IPS DF 19.7 (cell line): ENCODE measurements at regions not wholly inside any gene's neighbourhood (a gene's known extent, or its start where the extent isn't known, plus 50 kb on each side); places are given as distances from the start of the nearest gene placed in this dataset.
"Not testable (repeated sequence)": the region's sequence is repeated elsewhere in the genome, so short reads cannot be mapped to it uniquely, and the experiment has no call there.

Experiments used
- DNase-seq: peaks from one replicate; pipeline ENCODE4 v3.0.0-alpha.2; 2013; ENCODE audit warnings: low read depth, low spot score

DNA sequence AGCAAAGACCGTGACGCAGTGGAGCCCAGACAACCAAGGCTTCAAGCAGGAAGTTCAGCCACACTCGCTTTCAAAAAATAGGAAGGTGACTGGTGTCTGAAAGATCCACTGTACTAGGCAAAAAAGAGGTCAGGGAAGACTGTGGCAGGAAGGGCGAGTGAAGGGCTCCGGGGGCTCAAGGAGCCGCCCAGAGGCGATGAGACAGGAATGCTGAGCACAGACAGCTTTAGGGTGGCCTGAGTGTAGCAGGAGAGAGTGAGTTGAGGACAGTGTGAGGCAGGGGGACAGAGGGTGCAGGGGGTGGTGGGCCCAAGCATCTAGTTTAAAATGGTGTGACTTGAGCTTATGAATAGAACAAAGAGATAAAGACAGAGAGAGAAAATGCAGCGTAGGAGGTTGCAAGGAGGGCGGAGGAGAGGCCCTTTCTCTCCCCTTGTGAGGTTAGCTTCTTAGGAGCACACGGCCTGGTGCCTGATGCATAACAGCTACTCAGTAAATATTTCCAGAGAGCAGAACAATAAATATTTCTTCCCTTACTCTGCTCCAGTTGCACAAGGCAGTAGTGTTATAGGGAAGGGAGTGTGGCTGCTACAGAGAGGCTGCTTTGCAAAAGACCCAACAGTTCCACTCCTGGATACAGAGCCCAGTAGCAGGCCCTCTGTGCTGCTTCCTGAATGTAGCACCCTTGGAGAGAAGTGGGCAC lies 789.7 kb upstream of the RAB6C start:
- DNase-seq: no peak

DNA sequence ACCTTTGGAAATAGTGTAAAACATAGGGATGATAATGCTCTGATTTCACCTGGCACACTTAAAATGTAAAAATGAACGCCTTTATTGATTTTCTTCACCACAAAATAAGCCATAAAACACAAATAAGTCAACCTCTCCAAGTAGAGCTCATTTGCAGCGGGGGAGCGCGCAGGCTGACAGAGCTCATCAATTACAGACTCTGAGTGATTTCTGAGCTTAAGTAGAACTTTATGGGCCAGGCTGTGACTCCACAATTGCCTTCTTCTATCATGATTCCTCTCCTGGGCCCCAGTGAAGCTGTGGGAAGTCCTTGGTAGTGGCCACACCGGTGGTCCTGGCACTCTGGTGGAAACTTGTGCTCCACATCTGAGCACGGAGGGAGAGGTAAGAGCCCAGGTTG lies 789.0 kb upstream of the RAB6C start:
- DNase-seq: no peak

DNA sequence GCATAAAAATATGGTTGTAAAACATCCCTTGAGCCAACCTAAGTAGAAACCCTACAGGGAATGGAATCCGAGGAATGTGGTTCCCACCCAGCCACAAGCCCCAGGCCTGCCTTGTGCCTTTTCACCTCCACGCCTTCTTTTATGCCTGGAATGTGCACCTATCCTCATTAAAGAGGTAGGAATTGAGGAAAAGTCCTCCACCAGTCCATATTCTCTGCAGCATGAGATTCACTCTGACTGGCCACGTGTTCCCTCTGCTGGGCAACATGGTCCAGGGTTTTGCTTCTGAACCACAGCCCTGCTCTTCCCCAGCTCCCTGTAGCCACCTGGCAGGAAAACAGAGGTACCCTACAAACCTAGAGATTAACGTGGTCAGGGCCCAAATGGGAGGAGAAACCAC lies 787.9 kb upstream of the RAB6C start:
- DNase-seq: peak; percentile 88

DNA sequence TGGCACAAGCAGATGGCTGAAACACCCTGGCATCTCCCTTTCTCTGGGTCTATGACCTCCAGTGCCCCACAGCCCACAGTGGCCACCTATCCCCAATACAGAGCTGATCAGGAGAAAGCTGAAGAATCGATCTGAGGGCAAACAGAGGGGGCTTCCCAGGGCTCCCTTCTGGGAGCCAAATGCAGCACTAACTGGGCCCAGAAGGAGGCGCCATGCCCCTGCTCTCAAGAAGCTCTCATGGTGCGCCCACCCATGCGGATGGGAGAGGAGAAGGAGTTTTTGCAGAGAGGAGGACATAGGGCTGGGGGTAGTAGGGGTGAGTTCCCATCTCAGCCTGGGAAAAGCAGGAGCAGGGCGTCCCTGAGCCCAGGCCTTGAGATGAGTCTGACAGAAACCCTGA lies 787.3 kb upstream of the RAB6C start:
- DNase-seq: no peak

DNA sequence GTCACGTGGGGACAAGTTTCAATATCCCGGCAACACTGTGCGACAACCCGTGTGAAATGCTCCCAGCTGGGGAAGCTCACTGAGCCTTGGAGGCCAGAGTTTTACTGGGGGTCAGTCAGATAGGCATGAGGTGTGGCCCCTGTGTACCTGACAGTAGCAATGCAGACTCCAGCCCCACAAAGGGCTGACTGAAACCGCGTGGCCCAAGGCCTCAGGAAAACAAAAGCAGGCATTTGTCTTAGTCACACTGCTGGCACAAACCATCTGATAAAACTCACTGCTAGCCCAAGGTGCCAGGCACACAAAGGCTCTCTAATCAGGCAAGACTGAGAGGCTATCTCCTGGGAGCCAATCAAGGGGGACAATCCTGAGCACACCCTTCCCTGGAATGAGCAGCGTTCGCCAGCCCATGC lies 786.6 kb upstream of the RAB6C start:
- no peak for DNase-seq

DNA sequence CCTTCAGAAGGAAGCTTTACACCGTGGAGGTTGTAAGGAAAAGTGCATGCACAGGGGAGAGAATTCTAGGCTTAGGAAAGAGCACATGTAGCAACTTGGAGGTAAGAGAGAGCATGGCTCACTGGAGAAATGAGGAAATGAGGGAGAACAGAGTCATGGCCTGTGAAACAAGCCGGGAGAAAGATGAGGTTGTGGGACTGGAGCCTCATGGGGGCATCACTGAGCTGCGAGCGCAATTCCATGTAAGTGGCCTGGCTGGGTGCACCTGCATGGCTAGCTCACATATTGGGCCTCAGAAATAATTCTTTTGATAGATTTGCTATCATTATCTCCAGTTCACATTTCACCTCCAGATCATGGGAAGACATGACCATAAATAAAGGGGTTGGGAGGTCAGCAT lies 785.5 kb upstream of the RAB6C start:
- DNase-seq: no peak

DNA sequence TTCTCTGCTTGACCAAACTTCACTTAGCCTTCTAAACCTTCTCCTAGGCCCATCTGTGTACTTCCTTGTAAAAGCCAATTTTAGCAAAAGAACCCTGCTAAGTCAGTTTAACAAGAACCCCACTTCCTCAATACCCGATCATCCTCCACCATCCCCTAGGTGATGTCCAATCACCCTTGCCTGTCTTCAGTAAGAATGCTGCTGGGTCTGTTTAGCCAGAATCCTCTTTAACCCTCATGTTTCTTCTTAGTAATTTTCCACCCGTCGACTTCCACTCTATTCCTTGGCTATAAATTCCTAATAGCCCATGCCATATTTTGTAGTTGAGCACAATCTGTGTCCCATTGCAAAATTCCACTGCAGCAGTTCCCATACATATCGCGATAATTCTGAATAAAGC lies 780.0 kb upstream of the RAB6C start:
- no peak for DNase-seq

DNA sequence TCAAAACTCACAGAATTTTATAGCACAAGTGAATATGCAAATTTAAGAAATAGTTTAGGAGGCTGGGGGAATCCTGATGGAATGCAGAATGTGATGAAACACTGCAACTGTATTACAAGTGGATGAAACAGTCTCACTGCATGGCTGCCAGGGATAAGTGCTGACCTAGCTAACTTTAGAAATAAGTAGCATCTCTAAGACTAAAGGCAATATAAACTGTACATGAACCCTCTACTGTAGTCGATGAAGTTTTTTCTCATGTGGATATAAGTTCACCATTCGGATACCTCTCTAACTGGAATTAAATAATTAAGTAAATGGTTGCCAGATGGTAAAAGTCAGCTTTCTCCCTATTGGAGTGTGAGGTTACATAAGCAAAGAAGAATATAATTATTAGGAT lies 777.8 kb upstream of the RAB6C start:
- DNase-seq: no peak

DNA sequence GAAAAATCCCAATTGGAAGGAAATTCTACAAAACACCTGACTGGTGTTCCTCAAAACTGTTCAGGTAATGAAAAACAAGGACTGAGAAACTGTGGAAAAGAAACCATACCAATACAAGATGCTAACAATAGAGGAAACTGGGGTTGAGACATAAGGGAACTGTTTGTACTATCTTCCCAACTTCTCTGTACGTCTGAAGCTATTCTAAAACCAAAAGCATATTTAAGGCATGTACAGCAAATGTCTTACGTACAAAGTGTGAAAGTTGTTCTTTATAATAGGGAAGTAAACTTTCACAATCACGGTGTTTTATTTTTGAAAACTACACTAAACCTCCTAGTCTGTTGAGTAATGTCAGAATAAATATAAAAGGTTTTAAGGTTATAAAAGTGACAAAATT lies 776.1 kb upstream of the RAB6C start:
- DNase-seq: no peak

DNA sequence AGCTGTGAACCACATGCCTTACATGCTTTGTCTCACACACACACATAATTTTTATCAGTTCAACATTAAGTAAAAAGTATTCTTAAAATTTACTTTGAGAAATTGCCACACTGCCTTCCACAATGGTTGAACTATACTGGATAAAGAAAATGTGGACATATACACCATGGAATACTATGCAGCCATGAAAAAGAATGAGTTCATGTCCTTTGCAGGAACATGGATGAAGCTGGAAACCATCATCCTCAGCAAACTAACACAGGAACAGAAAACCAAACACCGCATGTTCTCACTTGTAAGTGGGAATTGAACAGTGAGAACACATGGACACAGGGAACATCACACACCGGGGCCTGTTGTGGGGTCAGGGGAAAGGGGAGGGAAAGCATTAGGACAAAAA lies 774.9 kb upstream of the RAB6C start:
- not testable (repeated sequence) for DNase-seq

DNA sequence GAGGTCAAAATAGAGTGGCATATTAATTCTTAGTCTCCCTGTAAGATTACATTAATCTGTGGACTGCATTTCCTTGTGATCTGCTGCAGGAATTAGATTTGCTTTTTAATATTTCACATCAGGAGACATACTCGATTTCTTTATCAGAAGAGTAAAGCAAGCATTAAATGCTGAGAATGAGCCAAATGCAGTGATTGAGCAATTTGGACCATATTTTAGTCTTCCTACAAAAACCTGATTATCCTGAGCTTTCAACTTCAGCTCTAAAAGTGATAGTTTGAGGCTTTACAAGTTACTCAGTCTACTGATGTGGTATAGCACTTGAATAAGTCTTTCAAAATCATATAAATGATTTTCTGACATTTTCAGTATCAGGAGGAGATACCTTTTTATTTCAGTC lies 774.3 kb upstream of the RAB6C start:
- no peak for DNase-seq

DNA sequence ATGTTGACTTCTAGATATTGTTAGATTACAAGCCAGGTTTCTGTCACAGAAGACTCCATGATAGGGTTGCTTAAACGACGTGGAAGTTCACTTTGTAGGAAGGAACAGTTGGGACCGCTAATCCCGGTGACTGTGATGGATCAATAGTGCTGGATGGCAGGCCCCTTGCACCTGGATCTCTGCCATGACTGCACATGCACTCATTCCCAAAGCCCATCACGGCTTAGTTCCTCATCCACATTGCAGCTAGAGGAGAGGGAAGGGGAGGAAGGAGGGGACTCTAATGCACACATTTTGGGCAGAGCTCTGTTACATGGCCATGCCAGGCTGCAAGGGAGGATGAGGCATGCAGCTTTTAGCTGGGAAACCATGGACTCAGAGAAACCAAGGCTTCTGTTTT lies 773.7 kb upstream of the RAB6C start:
- DNase-seq: no peak

DNA sequence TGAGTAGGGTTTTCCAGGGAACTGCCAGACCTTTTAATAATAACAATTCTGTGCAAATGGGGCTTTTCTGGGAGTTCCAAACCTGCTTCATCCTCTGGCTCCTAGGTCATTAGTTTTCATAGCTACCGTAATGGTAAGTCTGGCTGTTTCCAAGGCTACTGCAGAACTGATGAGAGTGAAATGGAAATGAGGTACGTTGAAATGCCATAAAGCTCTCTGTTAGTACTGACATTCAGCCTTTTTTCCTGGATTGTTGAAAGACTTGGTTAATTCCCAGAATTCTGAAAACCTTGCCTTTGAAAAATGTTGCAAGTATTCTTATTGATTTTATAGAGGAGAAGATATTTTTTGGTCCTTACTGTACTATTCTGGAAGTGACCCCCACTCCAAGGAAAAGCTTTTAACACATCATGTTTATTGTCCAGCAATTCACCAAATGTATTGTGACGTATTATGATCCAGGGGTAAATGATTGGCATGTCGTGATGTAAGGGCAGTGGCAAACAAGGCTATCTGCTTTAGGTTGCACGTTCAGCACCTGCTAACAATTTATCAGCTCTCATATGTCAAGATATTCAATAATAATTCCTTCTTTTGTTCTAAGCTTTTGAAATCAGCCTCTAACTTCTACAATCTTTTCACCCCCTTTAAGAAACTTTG lies 767.0 kb upstream of the RAB6C start:
- DNase-seq: no peak

DNA sequence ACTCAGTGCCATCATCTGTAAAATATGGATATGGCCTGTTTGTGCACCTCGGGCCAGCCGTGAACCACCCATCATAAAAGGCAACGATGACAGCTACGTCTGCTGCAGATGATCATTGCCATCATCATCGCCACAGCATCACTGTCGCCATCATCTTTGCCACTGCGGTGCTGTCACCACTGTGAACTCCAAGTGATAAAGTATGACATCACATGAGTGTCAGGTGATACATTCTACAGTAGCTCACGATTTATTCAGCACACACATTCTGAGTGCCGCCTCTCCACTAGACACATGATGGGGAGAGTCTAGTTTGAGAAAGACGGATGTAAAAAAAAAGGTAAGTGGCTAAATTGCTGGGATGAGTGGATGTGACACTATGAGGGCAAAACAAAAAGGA lies 755.4 kb upstream of the RAB6C start:
- no peak for DNase-seq

DNA sequence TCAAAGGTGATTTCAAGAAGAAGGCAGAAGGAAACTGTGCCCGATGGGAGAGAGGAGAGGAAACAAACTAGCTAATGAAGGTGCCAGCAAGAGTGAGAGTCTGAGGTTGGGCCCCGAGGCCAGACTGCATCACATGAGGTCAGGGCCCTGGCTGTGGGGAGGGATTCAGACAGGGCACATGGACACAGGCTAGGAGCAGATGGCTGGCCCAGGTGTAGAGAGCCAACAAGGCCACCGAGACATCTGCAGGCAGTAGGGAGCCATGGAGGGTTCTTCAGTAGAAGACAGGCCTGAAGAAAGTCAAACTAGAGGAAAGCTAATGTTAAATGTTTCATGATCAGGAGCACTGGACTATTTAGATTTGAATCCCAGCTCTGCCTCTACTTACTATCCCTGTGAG lies 755.0 kb upstream of the RAB6C start:
- no peak for DNase-seq

DNA sequence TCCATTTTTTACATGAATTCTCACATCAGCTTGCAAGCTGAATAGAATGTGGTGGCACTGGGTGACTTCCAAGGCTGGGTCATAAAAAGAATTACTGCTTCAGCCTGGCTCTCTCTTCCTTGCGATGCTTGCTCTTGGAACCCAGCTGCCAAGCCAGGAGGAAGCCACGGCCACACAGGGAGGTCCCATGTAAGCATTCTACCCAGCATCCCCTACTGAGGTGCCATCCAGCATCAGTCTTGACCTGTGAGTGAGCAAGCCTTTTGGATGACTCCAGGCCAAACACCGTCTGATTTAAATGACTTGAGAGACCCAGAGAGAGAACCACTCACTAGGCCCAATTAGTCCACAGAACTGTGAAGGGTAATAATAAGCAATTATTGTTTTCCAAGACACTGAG lies 750.3 kb upstream of the RAB6C start:
- no peak for DNase-seq

DNA sequence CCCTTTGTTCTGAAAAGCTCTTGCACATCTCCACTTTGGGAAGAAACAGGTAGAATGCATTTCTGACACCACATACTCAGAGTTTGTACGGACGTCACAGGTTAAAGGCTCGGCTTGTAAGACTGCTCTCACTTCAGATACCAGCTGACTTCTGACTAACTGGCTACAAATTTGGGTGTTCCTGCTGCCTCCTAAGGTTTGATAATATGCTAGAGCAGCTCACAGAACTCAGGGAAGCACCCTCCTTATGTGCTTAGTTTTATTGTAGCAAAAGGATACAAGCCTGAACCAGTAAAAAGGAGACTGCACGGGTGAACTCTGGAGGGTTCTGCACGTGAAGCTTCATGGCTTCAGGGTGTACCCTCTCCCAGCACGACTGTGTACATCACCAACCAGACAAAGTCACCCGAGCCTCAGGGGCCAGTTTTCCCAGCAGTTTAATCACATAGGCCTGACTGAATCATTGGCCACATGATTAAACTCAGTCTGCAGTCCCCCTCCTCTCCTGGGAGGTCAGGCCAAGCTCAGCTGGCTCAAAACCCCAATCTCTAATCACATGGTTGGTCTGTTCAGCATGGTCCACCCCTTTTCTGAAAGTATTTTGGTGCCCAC lies 749.5 kb upstream of the RAB6C start:
- DNase-seq: no peak

DNA sequence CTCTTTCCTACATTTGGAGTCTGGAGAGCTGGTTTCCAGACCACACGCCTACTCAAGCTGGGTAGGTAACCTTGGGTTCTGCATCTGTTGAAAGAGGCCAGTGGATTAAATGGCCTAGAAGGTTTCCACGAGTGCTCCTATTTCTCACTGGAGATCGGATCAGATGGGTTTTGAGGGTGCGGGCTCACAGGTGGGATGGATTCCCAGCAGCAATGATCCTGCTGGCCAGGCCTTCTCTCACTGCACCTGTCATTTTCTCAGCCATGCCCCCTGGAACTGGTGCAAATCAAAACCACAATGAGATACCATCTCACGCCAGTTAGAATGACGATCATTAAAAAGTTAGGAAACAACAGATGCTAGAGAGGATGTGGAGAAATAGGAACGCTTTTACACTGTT lies 747.5 kb upstream of the RAB6C start:
- DNase-seq: no peak

DNA sequence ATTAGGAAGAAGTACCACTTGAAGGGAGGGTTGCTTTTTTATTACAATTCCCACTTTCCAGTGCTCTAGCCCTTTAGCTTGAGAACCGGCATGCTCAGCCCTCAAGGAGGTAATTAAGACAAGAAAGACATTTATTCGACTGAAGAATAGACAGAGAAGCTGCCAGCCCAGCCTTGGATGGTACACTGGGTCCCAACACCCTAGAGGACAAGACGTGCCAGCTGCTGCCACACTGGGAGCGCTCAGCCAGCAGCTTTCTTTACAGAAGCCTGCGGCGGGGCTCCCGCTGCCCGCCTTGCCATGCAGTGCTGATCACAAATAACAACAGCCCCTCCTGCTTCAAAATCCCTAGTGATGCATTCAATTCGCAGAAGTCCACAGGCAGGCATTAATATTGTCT lies 746.3 kb upstream of the RAB6C start:
- DNase-seq: no peak

DNA sequence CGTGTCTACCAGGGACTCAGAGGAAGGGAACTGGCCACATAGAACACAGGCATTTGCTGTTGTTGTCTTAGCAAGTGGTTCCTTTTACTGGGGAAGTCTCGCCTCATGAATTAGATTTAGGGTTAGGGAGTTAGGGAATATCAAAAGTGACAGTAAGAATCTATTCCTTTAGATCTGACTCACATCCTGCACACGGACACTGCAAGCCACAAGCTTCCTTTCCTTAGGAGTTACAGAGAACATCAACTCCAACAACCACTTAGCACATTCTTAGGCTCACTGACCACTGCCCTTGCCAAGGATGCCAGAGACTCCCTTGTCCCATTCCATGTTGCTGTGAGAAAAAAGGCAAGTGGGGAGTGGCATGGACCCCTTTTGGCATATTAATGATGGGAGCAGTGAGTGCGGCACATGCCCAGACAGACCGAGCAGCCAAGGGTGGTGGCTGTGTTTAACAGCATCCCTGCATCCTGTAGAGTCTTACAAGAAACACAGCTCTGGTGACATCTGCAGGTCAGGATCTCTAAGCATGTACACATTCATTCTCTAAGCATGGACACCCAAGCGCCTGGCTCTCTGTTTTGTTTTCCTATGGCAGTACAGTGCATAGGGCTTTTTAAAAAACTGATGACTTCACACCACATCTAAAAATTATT lies 745.6 kb upstream of the RAB6C start:
- DNase-seq: no peak

DNA sequence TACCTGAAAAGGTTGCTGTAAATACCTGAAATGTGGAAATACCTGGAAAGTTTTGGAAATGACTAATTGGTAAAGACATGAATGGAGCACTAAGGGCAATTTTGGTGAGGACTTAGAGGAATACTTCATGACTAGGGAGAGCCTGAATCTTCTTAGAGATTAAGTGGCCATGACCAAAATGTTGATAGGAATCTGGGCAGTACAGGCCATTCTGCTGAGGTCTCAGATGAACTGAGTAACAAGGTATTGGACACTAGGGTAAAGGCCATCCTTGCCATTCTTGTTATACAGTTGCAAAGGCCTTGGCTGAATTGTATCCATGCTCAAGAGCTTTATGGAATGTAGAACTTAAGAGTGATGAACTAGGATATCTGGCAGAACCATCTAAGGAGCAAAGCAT lies 742.9 kb upstream of the RAB6C start:
- no peak for DNase-seq

DNA sequence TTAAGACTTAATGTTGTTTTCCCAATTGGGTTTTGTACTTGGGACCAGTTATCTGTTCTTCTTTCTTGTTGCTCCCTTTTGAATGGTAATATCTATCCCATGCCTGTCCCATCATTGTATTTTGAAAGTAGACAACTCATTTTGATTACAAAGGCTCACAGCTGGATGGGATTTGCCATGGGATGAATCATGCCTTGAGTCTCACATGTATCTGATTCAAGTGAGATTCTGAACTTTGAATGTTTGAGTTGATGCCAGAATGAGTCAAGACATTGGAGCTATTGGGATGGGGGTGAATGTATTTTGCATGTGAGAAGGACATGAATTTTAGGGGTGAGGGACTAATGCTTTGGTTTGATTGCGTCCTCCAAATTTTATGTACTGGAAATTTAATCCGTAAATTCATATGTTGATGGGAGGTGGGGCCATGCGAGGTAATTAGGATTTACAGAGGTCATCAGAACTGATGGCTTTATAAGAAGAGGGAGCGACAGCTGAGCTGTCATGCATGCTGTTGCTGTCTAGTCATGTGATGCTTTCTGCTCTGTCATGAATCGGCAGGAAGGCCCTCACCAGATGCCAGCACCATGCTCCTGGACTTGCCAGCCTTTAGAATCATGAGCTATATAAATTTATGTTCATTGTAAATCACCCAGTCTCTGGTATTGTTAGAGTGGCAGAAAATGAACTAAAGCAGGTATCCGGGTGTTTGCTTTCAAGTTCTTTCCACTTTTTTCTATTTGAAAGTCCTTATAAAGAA lies 741.3 kb upstream of the RAB6C start:
- no peak for DNase-seq
